ENCODE measurements at regions not wholly inside any gene's neighbourhood (a gene's known extent, or its start where the extent isn't known, plus 50 kb on each side); places are given as distances from the start of the nearest gene placed in this dataset.
A peak's percentile ranks its signal among the peaks of the same experiment; 100 is the strongest.

- Histone ChIP-seq H3K27me3 (replicated peaks; ENCODE audit: control insufficient read depth, insufficient read depth, low read length) (no peaks in the 10 kb centered on the region), H3K4me1 (ENCODE audit: control insufficient read depth, insufficient read depth, low read length) (no peaks in the 10 kb centered on the region), H3K9me3 (ENCODE audit: control insufficient read depth, low read length) (peaks cover 4% of the 10 kb centered on the region), H3K9ac (ENCODE audit: low read length) (no peak overlapping the region), H3K36me3 (ENCODE audit: control insufficient read depth, insufficient read depth, low read length, severe bottlenecking) (no peaks in the 10 kb centered on the region), H3K4me3 (ENCODE audit: low read length) (no peak overlapping the region)
- no peak for DNase-seq (ENCODE audit: low read depth)
These were observed 171.8 kb upstream of the KLHL29 start for GRCh38 chr2:23213196-23213595.

DNA sequence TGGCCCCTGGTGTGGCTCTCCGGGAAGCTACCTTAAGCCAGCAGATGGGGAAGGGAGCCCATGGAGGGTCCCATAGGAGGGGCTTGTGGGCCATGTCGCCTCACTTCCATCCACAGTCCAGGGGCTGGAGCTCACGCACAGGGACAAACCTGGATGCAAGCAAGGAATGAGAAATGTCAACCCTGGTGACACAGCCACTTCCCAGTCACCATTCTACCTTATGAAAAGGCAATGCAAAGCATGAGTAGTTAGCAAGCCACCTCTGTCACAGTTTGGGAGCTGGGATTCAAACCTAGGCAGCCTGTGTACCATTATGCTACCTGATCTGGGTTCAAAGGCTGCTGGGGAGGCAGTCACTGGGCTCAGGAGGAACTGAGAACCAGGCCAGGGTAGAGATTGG lies 170.0 kb upstream of the KLHL29 start:
- no peak for DNase-seq (ENCODE audit: low read depth)
- Histone ChIP-seq H3K4me3 (ENCODE audit: low read length) (no peak overlapping the region), H3K9ac (ENCODE audit: low read length) (no peak overlapping the region), H3K36me3 (ENCODE audit: control insufficient read depth, insufficient read depth, low read length, severe bottlenecking) (no peaks in the 10 kb centered on the region), H3K27me3 (replicated peaks; ENCODE audit: control insufficient read depth, insufficient read depth, low read length) (no peaks in the 10 kb centered on the region), H3K4me1 (ENCODE audit: control insufficient read depth, insufficient read depth, low read length) (no peaks in the 10 kb centered on the region), H3K9me3 (ENCODE audit: control insufficient read depth, low read length) (peaks cover 4% of the 10 kb centered on the region)

DNA sequence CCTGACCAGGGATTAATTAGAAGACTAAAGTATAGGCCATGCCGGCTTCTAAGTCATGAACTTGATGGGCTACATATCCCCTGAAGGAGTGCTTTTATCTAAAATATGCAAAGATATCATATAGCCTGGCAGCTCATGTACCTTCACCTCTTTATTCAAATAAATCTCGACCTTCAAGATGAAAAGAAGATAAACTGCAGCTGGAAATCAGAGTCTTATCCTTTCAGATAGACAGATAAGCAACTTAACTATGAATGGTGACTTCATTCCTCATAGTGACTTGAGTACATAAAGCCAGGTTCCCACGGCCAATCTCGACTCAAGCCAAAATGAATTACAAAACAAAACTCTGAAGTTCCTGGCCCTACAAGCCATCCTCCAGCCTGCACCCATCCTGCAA lies 165.3 kb upstream of the KLHL29 start:
- H3K36me3 ChIP-seq (ENCODE audit: control insufficient read depth, insufficient read depth, low read length, severe bottlenecking) = no peaks in the 10 kb centered on the region
- peaks cover 4% of the 10 kb centered on the region for H3K9me3 ChIP-seq (ENCODE audit: control insufficient read depth, low read length)
- DNase-seq (ENCODE audit: low read depth) = no peak
- H3K4me3 ChIP-seq (ENCODE audit: low read length) = no peak overlapping the region
- no peaks in the 10 kb centered on the region for H3K27me3 ChIP-seq (replicated peaks; ENCODE audit: control insufficient read depth, insufficient read depth, low read length)
- peaks cover 14% of the 10 kb centered on the region for H3K4me1 ChIP-seq (ENCODE audit: control insufficient read depth, insufficient read depth, low read length)
- no peak overlapping the region for H3K9ac ChIP-seq (ENCODE audit: low read length)

DNA sequence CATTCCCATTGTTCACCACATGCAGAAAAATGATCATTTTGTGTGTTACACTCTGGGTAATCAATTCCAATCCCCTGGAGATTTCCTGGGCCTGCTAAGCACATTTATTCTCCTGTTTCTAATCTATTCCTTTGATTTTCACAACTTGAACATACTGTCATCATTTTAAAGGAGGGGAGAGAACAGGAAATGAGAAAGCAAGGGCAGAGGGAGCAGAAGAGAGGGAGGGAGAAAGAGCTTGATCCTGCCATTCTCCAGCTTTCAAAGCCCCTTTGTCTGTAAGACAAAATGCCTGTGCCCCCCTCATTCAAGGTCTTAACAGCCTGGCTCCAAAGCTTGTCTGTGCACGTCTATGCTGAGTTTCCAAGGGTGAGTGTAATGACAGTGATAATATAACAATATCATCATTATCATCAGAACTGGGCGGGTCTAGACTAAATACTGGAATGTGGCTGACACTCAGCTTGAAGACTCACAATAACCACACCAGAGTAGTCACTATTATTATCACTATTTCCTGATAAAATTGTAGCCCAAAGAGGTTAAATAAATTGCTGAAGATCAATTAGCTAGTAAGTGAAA lies 164.4 kb upstream of the KLHL29 start:
- Histone ChIP-seq H3K27me3 (replicated peaks; ENCODE audit: control insufficient read depth, insufficient read depth, low read length) (no peaks in the 10 kb centered on the region), H3K9me3 (ENCODE audit: control insufficient read depth, low read length) (peaks cover 4% of the 10 kb centered on the region), H3K36me3 (ENCODE audit: control insufficient read depth, insufficient read depth, low read length, severe bottlenecking) (no peaks in the 10 kb centered on the region), H3K9ac (ENCODE audit: low read length) (no peak overlapping the region), H3K4me3 (ENCODE audit: low read length) (no peak overlapping the region), H3K4me1 (ENCODE audit: control insufficient read depth, insufficient read depth, low read length) (peaks cover 14% of the 10 kb centered on the region)
- DNase-seq (ENCODE audit: low read depth) = no peak

- Histone ChIP-seq H3K4me1 (ENCODE audit: control insufficient read depth, insufficient read depth, low read length) (peaks cover 14% of the 10 kb centered on the region), H3K27me3 (replicated peaks; ENCODE audit: control insufficient read depth, insufficient read depth, low read length) (no peaks in the 10 kb centered on the region), H3K4me3 (ENCODE audit: low read length) (no peak overlapping the region), H3K36me3 (ENCODE audit: control insufficient read depth, insufficient read depth, low read length, severe bottlenecking) (no peaks in the 10 kb centered on the region), H3K9ac (ENCODE audit: low read length) (no peak overlapping the region), H3K9me3 (ENCODE audit: control insufficient read depth, low read length) (no peaks in the 10 kb centered on the region)
- peak; percentile 38 for DNase-seq (ENCODE audit: low read depth)
These were observed 163.7 kb upstream of the KLHL29 start for GRCh38 chr2:23221236-23221635.

DNA sequence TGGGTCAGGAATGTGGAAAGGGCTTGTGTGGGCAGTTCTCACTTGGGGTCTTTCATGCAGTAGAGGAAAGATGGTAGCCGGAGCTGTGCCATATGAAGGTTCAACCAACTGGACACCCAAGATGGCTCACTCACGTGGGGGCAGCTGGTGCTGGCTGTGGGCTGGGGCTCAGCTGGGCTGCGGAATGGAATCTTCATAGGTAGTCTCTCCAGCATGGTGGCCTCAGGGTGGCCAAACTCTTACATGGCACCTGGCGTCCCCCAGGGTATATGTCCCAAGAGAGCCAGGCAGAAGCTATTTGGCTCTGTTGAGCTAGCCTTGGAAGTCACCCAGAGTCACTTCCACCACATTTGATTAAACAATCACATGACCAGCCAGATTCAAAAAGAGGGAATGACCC lies 163.1 kb upstream of the KLHL29 start:
- DNase-seq (ENCODE audit: low read depth) = no peak
- H3K9me3 ChIP-seq (ENCODE audit: control insufficient read depth, low read length) = no peaks in the 10 kb centered on the region
- no peaks in the 10 kb centered on the region for H3K27me3 ChIP-seq (replicated peaks; ENCODE audit: control insufficient read depth, insufficient read depth, low read length)
- no peak overlapping the region for H3K4me3 ChIP-seq (ENCODE audit: low read length)
- H3K4me1 ChIP-seq (ENCODE audit: control insufficient read depth, insufficient read depth, low read length) = peaks cover 14% of the 10 kb centered on the region
- no peaks in the 10 kb centered on the region for H3K36me3 ChIP-seq (ENCODE audit: control insufficient read depth, insufficient read depth, low read length, severe bottlenecking)
- H3K9ac ChIP-seq (ENCODE audit: low read length) = no peak overlapping the region

DNA sequence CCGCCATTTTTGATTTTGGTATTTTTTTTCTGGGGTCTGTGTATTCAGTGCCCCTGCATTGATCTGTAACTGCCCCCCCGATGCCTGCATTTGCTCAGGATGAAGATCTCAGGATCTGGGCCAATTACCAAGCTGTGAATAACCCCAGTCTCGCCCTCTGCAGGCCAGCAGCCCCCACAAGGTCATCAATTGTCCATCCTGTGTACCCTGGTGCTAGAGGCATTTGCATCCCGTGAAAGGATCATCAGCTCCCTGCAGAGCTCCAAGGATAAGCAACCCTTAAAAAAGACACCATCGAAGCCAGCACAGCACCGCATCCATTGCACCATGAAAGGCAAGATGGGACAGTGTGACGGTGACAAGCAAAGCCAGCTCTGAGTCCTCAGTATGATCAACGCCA lies 154.1 kb upstream of the KLHL29 start:
- Histone ChIP-seq H3K27me3 (replicated peaks; ENCODE audit: control insufficient read depth, insufficient read depth, low read length) (no peaks in the 10 kb centered on the region), H3K4me3 (ENCODE audit: low read length) (no peak overlapping the region), H3K36me3 (ENCODE audit: control insufficient read depth, insufficient read depth, low read length, severe bottlenecking) (no peaks in the 10 kb centered on the region), H3K4me1 (ENCODE audit: control insufficient read depth, insufficient read depth, low read length) (peaks cover 9% of the 10 kb centered on the region), H3K9me3 (ENCODE audit: control insufficient read depth, low read length) (no peaks in the 10 kb centered on the region), H3K9ac (ENCODE audit: low read length) (no peak overlapping the region)
- no peak for DNase-seq (ENCODE audit: low read depth)

GRCh38 chr2:23231865-23232264 lies 153.1 kb upstream of the KLHL29 start:
- no peak for DNase-seq (ENCODE audit: low read depth)
- H3K9me3 ChIP-seq (ENCODE audit: control insufficient read depth, low read length) = no peaks in the 10 kb centered on the region
- H3K4me1 ChIP-seq (ENCODE audit: control insufficient read depth, insufficient read depth, low read length) = peaks cover 9% of the 10 kb centered on the region
- H3K4me3 ChIP-seq (ENCODE audit: low read length) = no peak overlapping the region
- no peak overlapping the region for H3K9ac ChIP-seq (ENCODE audit: low read length)
- no peaks in the 10 kb centered on the region for H3K36me3 ChIP-seq (ENCODE audit: control insufficient read depth, insufficient read depth, low read length, severe bottlenecking)
- no peaks in the 10 kb centered on the region for H3K27me3 ChIP-seq (replicated peaks; ENCODE audit: control insufficient read depth, insufficient read depth, low read length)

- no peak for DNase-seq (ENCODE audit: low read depth)
- Histone ChIP-seq H3K4me1 (ENCODE audit: control insufficient read depth, insufficient read depth, low read length) (peaks cover 9% of the 10 kb centered on the region), H3K9ac (ENCODE audit: low read length) (no peak overlapping the region), H3K27me3 (replicated peaks; ENCODE audit: control insufficient read depth, insufficient read depth, low read length) (peaks cover 6% of the 10 kb centered on the region), H3K9me3 (ENCODE audit: control insufficient read depth, low read length) (no peaks in the 10 kb centered on the region), H3K4me3 (ENCODE audit: low read length) (no peak overlapping the region), H3K36me3 (ENCODE audit: control insufficient read depth, insufficient read depth, low read length, severe bottlenecking) (no peaks in the 10 kb centered on the region)
These were observed 149.7 kb upstream of the KLHL29 start for GRCh38 chr2:23235292-23235691.

GRCh38 chr2:23235736-23236135 lies 149.2 kb upstream of the KLHL29 start:
- H3K4me1 ChIP-seq (ENCODE audit: control insufficient read depth, insufficient read depth, low read length) = peaks cover 9% of the 10 kb centered on the region
- no peak overlapping the region for H3K4me3 ChIP-seq (ENCODE audit: low read length)
- no peaks in the 10 kb centered on the region for H3K36me3 ChIP-seq (ENCODE audit: control insufficient read depth, insufficient read depth, low read length, severe bottlenecking)
- no peaks in the 10 kb centered on the region for H3K9me3 ChIP-seq (ENCODE audit: control insufficient read depth, low read length)
- H3K27me3 ChIP-seq (replicated peaks; ENCODE audit: control insufficient read depth, insufficient read depth, low read length) = peaks cover 6% of the 10 kb centered on the region
- no peak for DNase-seq (ENCODE audit: low read depth)
- no peak overlapping the region for H3K9ac ChIP-seq (ENCODE audit: low read length)

GRCh38 chr2:23237147-23237546 lies 147.8 kb upstream of the KLHL29 start:
- H3K36me3 ChIP-seq (ENCODE audit: control insufficient read depth, insufficient read depth, low read length, severe bottlenecking) = no peaks in the 10 kb centered on the region
- H3K9me3 ChIP-seq (ENCODE audit: control insufficient read depth, low read length) = no peaks in the 10 kb centered on the region
- H3K4me3 ChIP-seq (ENCODE audit: low read length) = no peak overlapping the region
- no peak overlapping the region for H3K9ac ChIP-seq (ENCODE audit: low read length)
- H3K4me1 ChIP-seq (ENCODE audit: control insufficient read depth, insufficient read depth, low read length) = peaks cover 9% of the 10 kb centered on the region
- DNase-seq (ENCODE audit: low read depth) = no peak
- H3K27me3 ChIP-seq (replicated peaks; ENCODE audit: control insufficient read depth, insufficient read depth, low read length) = peaks cover 6% of the 10 kb centered on the region

DNA sequence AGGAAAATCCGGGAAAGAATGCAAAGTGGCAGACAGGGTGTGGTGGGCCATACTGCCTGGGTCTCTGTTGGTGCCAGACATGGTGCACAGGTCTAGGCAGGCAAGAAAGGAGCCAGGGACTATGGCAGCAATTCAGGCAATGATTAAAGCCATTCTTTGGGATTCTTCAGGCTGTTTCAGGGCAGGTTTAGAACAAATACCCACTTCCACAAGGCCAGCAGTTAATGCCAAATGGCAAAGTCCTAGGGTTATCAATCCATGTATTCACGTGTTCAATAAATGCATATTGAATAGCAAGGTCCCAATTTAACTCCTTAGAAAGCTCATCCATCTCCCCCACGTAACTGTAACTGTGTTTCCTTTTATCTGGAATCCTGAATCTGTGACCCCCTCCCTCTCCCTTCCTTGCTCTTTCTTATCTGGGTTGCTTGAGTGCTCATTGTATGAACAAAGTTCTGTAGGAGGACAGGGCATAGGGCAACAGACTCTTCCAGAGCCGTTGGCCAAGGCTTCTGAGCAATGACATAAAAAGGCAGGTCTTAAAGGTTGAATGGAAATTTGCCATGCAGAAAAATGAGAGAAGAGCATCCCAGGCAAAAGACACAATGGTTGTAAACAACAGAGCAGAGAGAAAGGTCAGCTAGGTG lies 146.8 kb upstream of the KLHL29 start:
- Histone ChIP-seq H3K36me3 (ENCODE audit: control insufficient read depth, insufficient read depth, low read length, severe bottlenecking) (no peaks in the 10 kb centered on the region), H3K4me1 (ENCODE audit: control insufficient read depth, insufficient read depth, low read length) (peaks cover 9% of the 10 kb centered on the region)
- no peak for DNase-seq (ENCODE audit: low read depth)

More for the DNA sequence above, 146.8 kb upstream of the KLHL29 start:
- Histone ChIP-seq H3K9me3 (ENCODE audit: control insufficient read depth, low read length) (no peaks in the 10 kb centered on the region), H3K27me3 (replicated peaks; ENCODE audit: control insufficient read depth, insufficient read depth, low read length) (peaks cover 6% of the 10 kb centered on the region), H3K4me3 (ENCODE audit: low read length) (no peak overlapping the region), H3K9ac (ENCODE audit: low read length) (no peak overlapping the region)
